A673 (cell line): ENCODE measurements at regions not wholly inside any gene's neighbourhood (a gene's known extent, or its start where the extent isn't known, plus 50 kb on each side); places are given as distances from the start of the nearest gene placed in this dataset.

Source experiments
- CTCF ChIP-seq: fragments of 300-800, 200-600 bp; sonication (generic); conservative IDR thresholded peaks from 2 replicates; pipeline ENCODE4 v1.5.1; 2017; ENCODE audit warnings: low read depth, mild to moderate bottlenecking, antibody characterized with exemption, low read length, moderate library complexity, mixed read lengths
- EZH2 ChIP-seq: fragments of 200-600 bp; sonication (generic); IDR thresholded peaks from 2 replicates; pipeline ENCODE4 v1.6.1; 2017; ENCODE audit warnings: borderline replicate concordance, low read depth, mild to moderate bottlenecking, mixed read lengths, antibody characterized with exemption, low read length; ENCODE audit not compliant: poor library complexity, severe bottlenecking

GRCh38 chr9:80440724-80441123 is 869.0 kb downstream of the TLE4 start:
- TF ChIP-seq CTCF = no peak
- TF ChIP-seq EZH2 = no peak
